ENCODE measurements at regions not wholly inside any gene's neighbourhood (a gene's known extent, or its start where the extent isn't known, plus 50 kb on each side); places are given as distances from the start of the nearest gene placed in this dataset.
"Not testable (repeated sequence)": the region's sequence is repeated elsewhere in the genome, so short reads cannot be mapped to it uniquely, and the experiment has no call there.

DNA sequence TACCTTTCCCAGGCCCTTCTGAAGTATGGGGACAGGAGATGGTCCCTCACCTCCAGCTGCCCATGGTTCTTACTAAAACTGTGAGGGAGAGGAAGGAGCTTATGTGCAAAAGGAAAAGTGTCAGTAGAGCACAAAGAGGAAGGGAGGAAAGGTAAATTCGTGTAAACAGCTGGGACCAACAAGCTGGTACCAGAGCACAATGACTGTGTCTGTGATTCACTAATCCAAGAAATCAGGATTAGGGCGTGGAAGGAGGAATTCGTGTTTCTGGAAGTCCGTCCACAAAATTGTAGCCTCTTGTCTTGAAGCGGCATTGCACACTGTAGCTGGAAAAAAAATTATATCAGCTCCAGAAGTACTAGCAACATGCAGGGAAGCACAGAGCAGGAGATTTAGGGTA is 129.0 kb upstream of the RREB1 start:
- DNase-seq (ENCODE audit: low read depth) = no peak

DNA sequence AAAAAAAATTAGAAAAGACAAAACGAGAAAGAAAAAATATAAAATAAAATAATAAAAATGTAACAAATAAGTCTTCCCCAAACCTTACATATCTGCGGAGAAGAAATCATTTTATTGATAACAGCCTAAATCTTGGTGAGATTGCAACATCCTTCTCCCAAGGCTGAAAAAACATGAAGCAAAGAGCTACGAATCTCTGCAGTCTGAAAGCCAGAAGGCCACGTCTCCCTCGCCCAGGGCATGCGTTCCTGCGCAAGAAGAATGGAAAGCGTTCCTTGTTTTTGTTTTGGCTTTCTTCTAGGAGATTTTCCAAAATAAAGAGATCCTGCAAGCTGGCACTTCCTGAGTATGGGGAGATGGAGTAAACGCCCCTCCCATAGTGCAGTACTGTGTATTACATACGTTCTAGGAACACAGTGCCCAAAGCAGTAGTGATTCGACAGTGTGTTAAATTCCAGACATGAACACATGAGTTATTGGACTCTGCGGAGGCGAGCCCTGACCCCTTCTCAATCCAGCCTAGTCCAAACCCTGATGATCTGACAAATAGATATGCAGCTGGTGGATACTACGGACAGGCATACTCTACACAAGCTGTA is 126.7 kb upstream of the RREB1 start:
- no peak for DNase-seq (ENCODE audit: low read depth)

DNA sequence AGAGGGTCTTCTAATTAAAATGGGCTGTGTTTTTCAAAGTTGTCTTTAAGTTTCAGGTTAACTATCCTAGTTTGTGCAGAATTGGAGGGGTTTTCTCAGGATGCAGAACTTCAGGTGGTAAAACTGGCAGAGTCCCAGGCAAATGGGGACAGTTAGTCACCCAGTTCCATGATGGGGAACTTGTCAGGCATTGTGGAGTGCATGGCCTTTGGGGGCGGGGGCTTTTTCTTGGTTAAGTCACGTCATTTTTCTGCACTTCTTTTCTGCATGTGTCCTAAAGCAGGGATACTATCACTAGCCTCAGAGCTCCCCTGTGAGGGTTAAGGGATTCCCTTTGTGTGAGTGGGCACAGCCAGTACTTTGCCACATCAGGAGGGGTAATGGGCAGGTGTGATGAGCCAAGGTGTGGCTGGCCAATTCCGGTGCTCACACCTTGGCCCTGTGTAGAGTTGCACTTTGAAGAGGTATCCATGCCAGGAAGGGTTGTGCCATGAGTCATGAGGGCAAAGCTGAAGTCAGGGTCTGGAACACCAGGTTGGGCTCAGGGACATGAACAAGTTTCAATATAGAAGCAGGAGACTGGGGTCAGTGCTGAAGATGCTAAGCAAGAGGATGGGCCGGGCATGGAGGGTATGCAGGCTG is 126.0 kb upstream of the RREB1 start:
- no peak for DNase-seq (ENCODE audit: low read depth)

DNA sequence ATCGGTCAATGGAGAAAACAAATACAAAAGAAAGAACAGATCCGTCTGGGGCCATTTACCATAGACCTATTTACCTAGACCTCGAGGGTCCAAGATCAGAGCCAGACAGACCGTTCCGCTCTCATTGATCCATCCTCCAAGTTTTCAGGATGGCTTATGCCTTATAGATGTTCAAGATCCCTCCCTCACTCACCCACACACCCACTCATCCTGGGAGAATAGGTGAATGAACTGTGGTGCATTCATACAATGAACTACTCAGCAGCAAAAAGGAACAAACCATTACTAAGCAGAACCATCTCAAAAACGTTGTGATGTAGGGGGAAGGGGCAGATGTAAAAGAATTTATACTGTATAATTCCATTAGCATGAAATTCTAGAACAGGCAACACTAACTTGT is 125.1 kb upstream of the RREB1 start:
- DNase-seq (ENCODE audit: low read depth) = no peak

DNA sequence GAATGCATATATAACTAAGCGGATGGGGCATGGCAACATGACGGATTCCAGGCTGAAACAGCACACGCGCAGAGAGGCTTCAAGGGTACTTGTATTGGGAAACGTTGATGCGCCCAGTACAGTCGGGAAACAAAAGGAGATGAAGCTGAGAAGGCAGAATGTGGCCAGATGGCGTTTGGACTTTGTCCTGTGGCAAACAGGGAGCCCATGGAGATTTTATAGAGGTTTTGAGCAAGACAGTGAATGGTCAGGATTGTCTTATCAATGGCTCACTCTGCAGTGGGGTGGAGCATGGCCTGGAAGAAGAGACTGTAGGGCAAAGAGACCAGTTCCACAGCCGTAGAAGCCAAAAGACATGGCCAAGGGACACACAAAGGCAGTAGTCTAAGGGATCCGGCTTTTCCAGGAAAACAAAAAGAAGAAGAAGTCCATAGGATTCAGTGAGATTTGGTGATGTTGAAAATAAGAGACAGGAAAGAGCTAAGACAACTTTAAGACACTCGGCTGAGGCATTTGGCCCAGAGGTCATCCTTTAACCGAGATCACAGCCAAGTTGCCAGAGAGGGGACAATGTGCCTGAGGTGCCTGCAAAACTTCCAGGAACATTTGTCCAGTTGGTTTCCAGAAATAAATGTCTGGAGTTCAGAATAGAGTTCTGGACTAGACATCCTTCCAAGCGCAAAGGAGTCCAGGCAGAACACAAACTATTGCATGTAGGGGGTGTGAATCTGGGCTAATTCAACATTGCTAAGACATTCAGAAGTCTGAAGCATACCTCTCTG is 123.0 kb upstream of the RREB1 start:
- DNase-seq (ENCODE audit: low read depth) = no peak

DNA sequence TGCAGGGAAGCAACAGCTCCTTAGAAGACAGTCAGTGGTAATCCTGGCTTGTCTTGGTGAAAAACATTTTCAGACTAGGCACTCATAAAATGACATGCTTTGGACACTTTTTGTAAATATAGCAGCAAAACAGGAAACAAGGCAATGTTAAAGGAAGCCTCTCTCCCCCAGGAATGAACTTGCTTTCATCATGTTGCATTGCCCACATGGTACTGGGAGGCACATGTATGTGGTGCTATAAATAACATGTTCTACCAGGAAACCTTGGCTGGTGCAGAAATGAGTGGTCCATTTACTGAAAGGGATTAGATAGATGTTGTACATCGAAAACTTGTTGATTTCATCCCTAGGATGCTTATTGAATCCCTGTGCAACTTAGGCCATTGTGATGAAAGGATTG is 121.4 kb upstream of the RREB1 start:
- no peak for DNase-seq (ENCODE audit: low read depth)

DNA sequence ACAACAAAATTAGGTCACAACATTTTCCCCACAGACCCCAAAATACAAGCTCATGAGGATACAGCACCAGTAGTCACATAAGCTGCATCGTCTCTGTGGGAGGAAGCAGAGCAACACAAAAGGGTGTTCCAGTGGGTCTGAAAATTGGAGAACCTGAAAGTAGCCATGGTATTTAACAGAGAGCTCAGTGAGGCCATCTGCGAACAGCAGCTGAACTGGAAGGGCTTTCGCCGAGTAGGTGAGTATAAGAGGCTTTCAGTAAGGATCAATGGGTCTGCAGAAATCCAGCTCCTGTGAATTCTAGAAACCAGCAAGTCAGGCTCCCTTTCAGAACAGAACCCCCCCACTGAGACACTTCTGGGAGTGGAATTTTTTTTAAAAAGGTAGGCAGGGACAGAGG is 120.0 kb upstream of the RREB1 start:
- DNase-seq (ENCODE audit: low read depth) = no peak

DNA sequence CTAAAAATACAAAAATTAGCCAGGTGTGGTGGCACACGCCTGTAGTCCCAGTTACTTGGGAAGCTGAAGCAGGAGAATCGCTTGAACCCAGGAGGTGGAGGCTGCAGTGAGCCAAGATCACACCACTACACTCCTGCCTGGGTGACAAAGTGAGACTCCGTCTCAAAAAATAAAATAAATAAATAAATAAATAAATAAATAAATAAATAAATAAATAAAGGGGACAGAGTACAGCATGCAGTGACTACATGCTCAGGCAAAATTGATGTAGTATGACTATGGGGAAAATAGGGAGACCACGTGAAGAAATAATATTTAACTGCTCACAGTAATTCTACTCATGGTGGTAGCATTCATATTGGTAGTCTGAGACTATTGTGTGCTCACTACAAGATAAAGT is 117.7 kb upstream of the RREB1 start:
- DNase-seq (ENCODE audit: low read depth) = not testable (repeated sequence)

DNA sequence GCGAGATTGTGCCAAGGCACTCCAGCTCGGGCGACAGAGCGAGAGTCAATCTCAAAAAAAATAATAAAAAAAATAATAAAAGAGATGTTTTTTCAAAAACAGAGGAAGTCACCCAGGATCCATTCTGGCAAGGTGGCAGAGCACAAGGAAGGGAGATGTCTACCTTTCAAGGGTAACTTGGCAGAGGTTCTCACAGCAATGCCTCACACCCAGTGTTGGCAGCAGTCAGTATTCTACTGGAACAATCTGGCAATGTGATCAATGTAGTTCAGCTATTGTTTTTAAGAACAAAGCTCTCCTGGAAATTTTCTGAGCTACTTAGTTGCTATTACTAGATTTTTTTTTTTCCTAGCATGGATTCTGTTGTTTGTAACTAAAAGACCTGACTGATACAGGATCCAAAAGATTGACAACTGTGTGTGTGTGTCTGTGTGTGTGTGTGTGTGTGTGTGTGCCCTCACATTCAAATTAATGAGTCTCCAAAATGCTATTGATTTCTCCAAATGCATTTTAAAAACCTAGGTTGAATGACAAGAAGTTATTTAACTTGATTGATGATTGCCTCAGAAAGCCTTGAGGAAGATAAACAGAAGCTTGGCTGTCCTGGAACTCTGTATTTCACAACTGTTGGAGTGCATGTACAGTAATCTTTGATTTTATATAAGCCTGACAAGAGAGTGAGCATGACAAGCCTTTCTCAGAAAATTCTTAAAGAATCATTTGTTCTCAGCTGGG is 114.1 kb upstream of the RREB1 start:
- peak; percentile 68 for DNase-seq (ENCODE audit: low read depth)

DNA sequence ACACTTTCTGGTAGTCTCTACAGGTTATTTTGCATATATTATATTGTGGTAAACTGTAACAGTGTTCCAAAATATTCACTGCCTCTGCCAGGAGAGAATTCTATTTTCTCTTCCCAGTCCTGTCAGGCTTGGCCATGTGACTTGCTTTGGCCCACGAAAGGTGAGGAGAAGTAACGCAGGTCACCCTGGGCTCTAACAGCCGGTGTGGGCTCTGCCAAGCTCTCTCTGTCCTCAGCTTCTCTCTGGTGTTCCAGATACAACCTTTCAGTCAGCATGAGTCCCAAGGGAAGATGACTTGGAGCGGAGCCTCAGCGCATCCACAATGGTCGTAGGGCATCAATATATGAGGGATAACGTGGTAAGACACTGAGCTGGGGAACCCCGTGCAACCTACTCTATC is 113.0 kb upstream of the RREB1 start:
- no peak for DNase-seq (ENCODE audit: low read depth)

DNA sequence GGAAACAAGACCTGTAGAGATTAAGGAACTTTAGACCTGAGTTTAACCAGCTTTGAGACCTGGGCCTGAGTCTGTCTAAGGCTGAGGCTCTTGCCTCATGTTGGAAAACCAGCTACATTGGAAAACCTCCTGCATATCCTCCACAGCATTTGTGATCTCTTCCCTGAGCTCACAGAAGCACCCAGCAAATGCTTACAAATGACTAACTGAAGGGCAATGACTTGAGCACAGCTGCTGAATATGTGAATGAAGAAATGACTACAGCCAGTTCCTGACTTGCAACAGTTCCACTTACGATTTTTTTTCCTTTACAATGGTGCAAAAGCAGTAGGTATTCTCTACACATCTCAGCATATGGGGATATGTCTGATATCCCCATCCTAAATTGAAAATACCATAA is 112.4 kb upstream of the RREB1 start:
- no peak for DNase-seq (ENCODE audit: low read depth)

DNA sequence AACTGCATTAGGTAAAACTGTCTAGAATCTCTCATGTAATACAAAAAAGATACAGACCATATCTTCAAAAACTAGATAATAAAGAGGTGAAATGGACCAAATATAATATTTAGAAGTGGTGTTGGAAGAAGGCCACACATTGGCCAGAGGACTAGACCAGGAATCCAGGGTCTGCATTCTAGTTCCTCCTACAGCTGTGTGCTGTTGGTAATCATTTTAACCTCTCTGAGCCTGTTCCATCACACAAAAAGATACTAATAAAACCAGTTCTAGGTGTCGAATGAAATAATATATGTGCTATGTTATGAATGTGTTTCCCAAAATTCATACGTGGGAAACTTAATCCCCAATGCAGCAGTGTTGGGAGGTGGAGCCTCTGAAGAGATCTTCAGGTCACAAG is 111.6 kb upstream of the RREB1 start:
- DNase-seq (ENCODE audit: low read depth) = no peak

DNA sequence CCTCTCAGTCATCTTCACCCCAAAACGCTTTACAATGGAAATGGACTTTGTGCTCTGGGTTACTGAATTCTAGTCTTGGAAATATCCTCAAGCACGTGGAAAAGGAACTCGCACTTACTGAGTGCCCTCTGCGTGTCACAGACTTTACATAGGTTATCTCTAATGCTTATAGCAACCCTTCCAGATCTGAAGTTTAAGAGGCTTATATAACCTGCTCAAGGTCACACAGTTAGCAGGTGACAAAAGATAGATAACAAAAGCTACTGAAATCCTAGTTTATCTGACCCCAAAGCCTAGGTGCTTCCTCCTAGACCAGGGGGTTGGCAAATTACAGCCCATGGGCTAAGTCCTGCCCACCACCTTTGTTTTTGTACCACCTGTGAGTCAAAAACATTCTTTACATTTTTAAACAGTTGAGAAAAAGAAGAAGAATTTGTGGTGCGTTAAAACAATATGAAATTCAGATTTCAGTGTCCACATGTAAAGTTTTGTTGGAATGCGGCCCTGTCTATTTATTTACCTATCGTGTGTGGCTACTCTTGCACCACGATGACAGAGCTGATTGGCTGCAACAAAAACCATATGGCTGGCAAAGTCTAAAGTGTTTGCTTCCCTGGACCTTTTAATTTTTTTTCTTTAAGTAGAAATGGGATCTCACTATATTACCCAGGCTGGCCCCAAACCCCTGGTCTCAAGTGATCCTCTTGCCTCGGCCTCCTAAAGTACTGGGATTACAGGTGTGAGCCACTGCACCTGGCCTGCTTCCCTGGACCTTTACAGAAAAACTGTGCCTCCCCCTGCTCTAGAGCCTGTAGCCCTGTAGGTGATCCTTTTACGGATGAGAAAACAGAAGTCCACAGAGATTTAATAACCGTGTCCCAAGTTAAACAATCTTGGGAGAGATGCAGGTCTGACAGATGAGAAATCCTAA is 110.2 kb upstream of the RREB1 start:
- no peak for DNase-seq (ENCODE audit: low read depth)

DNA sequence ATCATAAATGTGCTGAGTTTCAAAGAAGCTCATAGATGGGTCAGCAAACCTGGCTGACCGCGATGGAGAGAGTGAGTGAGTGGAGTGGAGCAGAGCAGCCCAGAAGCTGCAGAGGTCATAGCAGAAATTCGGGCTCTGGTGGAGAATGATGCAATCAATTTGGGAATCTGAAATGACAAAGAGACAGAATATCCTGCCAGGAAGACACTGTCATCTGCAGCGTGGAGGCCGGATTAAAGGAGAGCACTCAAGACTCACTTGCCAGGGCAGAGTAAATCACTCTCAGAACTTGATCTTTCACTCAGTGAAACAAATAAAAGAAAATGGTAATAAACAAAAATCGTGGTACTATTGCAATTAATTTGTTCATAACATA is 109.6 kb upstream of the RREB1 start:
- DNase-seq (ENCODE audit: low read depth) = no peak

DNA sequence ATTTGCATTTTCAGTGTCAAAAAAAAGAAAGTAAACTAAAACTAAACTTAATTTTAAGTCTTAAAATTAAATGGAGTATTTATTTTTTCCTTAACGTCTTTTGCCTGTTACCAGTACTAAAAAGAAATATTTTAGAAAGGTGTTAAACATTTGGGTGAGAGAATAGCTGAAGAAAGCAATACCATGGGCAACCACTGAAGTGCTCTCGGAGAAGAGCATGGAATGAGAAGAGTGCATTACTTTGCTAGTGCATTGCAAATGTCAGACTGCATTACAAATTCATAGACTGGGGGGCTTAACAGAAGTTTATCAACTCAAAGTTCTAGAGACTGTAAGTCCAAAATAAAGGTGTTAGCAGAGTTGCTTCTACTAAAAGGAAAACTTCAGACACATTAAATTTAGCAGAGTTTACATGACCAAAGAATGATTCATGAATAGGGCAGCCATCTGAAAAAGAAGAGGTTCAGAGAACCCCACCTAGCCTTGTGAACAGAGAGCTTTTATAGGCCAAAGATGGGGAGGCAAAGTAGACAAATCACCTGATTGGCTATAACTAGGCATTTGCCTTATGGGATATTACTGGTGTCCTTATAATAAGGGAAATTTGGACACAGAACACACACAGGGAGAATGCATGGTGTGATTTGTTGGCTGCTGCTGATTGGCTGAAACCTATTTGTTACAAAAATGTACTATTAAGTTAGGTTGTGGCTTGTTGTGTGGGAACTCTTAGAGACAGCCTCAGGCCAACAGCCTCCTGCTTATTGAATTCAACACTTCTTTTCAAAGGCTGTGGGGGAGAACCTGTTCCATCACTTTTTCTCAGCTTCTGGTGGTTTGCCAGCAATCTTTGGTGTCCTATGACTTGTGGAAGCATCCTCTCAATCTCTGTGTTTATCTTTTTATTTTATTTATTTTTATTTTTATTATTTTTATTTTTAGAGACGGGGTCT is 106.7 kb upstream of the RREB1 start:
- DNase-seq (ENCODE audit: low read depth) = no peak

DNA sequence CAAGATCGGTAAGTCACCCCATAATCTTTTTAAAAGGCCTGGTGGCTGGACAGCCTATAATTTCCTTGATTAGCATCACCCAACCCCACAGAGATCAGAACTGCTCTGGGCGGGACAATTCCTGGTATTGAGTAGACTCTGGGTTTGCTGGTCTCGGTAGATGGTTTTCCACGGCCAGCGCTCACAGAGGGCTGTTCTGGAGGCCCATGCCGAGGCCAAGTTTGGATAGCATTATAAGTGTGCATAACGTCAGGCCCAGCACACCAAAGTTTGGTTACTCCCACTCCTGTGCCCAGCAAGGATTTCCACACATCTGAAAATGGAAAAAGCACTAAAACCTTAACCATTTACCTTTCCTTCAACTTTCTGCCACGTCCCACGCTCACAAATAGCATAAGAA is 104.7 kb upstream of the RREB1 start:
- no peak for DNase-seq (ENCODE audit: low read depth)

DNA sequence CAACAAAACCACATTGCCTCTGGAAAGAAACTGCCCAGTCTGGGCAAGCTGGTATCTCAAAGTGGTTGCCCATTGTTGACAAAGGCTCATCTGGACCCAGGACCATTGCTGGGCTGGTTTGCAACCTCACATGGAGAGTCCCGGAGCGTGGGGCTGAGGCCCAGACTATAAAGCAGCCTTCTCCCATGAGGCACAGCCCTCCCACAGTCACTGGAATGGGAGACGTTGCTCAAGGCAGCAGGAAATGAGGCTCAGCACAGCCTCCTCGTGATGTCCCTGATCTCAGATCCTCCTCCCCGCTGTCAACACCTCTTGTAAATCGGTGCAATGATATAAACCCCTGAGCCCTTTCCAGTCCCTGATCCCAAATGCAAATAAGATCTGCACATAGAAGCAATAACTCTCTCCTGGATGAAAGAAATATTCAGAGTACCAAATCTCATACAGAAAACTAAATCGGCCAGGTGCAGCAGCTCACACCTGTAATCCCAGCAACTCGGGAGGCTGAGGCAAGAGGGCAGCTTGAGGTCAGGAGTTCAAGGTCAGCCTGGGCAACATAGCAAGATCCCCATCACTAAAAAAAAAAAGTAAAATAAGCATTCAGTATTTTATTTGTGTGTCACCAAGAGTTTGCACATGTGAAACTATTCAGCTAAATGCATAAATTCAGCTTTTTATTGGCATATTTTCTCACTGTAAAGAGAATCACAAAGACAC is 103.0 kb upstream of the RREB1 start:
- DNase-seq (ENCODE audit: low read depth) = peak; percentile 37

DNA sequence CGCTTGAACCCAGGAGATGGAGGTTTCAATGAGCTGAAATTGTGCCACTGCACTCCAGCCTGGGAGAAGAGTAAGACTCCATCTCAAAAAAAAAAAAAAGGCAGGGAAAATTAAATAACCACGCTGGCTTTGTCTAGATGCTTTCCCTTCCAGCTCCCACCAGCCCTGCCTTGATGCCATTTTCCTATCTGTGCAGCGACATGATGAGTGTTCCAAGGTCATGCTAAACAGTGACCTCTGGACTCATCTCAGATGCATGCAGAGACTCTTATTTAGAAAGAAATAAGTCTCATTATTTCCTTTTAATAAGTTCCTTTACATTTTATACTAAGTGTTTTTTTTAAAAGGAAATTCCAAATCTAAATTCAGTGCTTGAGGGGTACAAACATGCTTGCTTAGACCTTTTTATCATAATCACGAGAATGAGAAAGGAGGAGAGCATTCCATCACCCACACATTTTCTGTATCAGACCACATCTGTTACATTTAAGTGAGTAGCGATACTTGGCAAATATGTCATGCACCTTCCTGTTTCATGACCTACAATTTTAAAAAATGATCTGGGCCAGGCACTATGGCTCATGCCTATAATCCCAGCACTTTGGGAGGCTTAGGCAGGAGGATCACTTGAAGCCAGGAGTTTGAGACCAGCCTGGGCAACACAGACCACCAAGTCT is 101.1 kb upstream of the RREB1 start:
- DNase-seq (ENCODE audit: low read depth) = no peak

DNA sequence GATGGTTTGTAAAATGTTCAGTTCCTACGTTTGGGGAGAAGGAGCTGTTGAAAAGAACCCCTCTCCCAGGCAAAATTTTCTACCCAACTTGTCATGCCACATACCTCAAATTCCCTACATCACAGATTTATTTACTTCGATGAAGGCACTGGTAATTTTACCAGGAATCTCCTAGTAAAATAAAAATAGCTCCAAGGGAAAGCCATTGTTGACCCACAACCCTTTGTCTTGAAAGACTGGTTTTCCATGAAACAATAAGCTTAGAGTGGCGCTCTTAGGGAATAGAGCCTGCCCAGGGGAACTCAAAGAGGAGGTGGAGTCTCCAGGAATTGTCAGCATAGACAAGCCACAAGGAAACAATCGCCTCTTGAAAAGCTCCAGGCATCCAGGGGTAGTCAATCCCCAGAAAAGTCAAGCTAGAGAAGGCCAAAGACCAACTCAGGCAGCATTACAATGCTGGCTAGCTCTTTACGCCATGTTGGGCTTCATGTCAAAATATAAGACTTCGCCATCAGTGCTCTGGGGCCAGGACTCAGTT is 99.2 kb upstream of the RREB1 start:
- no peak for DNase-seq (ENCODE audit: low read depth)
